ENCODE measurements at regions not wholly inside any gene's neighbourhood (a gene's known extent, or its start where the extent isn't known, plus 50 kb on each side); places are given as distances from the start of the nearest gene placed in this dataset.

- TF ChIP-seq CTCF (CRISPR knock-in tag; IDR thresholded peaks at IDR 0.05) (no peak), BCL6 (CRISPR knock-in tag; IDR thresholded peaks at IDR 0.05) (no peak)
These were observed 216.4 kb upstream of the CYLC2 start for GRCh38 chr9:102778746-102779145.

Measured in HepG2 (cell line).